Lower leg skin (tissue), 3 donors: ENCODE measurements at regions not wholly inside any gene's neighbourhood (a gene's known extent, or its start where the extent isn't known, plus 50 kb on each side); places are given as distances from the start of the nearest gene placed in this dataset.

ENCODE experiments used
- POLR2A ChIP-seq, 2 donors: fragments of 450-650 bp; IDR thresholded peaks; one replicate each; pipeline ENCODE4 v1.6.1; 2016 to 2017; ENCODE audit warnings: antibody characterized with exemption in 2 of 2, mild to moderate bottlenecking in 1 of 2, moderate library complexity in 1 of 2
- TF ChIP-seq, protein P1 (sequence below), 3 donors: fragments of 450-650 bp; IDR thresholded peaks; one replicate each; pipeline ENCODE4 v1.5.1; 2016; ENCODE audit warnings: antibody characterized with exemption in 3 of 3, mild to moderate bottlenecking in 3 of 3, moderate library complexity in 2 of 3

DNA sequence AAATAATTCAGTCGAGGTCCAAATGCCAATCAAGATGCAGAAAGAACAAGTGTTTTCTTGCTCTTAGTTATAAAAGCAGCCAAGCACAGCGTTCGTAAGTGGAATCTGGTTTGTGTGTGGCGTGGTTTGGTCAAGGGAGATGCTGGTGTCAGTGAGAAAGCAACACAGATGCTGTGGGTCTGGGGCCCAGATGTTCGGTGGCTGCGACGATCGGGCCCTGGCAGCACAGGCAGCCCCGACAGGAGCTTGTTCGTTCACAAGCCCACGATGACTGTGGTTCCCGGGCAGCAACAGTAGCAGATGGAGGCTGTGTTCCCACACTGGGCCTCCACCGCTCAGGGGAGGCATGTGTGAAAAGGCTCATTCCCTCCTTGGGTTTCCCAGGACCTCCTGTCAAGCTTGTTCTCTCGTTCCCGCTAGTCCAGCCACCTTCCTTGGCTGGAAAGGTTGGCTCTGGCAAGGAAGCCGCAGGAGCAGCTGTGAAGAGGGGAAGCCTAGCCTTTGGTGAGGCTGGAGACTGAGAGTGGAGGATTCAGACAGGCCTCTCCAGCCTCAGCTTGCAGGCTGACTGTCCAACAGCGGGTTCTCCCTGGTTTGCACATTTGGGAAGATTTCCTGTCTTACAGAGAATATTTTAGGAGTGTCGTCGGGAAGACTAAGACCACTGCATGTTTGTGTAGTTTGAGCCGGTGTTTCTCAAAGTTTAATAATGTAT lies 304.7 kb downstream of the QKI start:
- TF ChIP-seq, protein P1, sequence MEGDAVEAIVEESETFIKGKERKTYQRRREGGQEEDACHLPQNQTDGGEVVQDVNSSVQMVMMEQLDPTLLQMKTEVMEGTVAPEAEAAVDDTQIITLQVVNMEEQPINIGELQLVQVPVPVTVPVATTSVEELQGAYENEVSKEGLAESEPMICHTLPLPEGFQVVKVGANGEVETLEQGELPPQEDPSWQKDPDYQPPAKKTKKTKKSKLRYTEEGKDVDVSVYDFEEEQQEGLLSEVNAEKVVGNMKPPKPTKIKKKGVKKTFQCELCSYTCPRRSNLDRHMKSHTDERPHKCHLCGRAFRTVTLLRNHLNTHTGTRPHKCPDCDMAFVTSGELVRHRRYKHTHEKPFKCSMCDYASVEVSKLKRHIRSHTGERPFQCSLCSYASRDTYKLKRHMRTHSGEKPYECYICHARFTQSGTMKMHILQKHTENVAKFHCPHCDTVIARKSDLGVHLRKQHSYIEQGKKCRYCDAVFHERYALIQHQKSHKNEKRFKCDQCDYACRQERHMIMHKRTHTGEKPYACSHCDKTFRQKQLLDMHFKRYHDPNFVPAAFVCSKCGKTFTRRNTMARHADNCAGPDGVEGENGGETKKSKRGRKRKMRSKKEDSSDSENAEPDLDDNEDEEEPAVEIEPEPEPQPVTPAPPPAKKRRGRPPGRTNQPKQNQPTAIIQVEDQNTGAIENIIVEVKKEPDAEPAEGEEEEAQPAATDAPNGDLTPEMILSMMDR (IDR thresholded peaks at IDR 0.05), result no peak
- TF ChIP-seq POLR2A (IDR thresholded peaks at IDR 0.05), result no peak
